H1 (cell line): ENCODE measurements at regions not wholly inside any gene's neighbourhood (a gene's known extent, or its start where the extent isn't known, plus 50 kb on each side); places are given as distances from the start of the nearest gene placed in this dataset.

Experiments
- GABPA ChIP-seq: IDR thresholded peaks from 2 replicates; pipeline ENCODE4 v1.6.1; 2011; ENCODE audit warnings: mild to moderate bottlenecking, low read length, moderate library complexity, borderline replicate concordance; ENCODE audit not compliant: insufficient read depth
- POLR2A ChIP-seq, 2 experiments: IDR thresholded peaks; 1 replicate in 1 of 2; 2 replicates in 1 of 2; pipeline ENCODE4 v1.6.1; 2011; ENCODE audit warnings: low read depth in 2 of 2, low read length in 2 of 2, mild to moderate bottlenecking in 2 of 2; ENCODE audit errors: control extremely low read depth in 1 of 2
- TF ChIP-seq, protein P1 (sequence below), 3 experiments: IDR thresholded peaks; 1 replicate in 2 of 3; 2 replicates in 1 of 3; pipeline versions ENCODE4 v1.5.1 to v1.6.1; 2011; ENCODE audit warnings: low read length in 3 of 3, mild to moderate bottlenecking in 3 of 3, inconsistent platforms in 2 of 3, low read depth in 1 of 3, moderate library complexity in 1 of 3; ENCODE audit not compliant: insufficient read depth in 1 of 3; ENCODE audit errors: control extremely low read depth in 1 of 3

DNA sequence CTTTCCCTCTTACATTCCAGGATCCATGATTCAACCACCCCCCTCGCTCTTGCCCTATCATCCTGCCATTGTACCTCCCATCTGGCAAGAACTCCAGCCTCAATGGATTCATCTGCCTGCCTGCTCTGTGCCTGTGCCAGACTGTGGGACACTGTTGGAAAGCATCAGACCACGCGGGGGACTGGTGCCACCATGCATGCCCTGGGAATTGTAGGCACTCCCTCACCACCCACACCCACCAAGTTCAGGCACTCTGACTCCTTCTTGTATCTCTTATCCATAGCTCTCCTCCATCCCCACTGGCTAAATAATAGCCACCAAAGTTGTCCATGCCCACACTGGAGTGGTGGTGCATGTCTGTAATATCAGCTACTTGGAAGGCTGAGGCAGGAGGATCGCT is 143.8 kb downstream of the TPRA1 start:
- TF ChIP-seq, protein P1, sequence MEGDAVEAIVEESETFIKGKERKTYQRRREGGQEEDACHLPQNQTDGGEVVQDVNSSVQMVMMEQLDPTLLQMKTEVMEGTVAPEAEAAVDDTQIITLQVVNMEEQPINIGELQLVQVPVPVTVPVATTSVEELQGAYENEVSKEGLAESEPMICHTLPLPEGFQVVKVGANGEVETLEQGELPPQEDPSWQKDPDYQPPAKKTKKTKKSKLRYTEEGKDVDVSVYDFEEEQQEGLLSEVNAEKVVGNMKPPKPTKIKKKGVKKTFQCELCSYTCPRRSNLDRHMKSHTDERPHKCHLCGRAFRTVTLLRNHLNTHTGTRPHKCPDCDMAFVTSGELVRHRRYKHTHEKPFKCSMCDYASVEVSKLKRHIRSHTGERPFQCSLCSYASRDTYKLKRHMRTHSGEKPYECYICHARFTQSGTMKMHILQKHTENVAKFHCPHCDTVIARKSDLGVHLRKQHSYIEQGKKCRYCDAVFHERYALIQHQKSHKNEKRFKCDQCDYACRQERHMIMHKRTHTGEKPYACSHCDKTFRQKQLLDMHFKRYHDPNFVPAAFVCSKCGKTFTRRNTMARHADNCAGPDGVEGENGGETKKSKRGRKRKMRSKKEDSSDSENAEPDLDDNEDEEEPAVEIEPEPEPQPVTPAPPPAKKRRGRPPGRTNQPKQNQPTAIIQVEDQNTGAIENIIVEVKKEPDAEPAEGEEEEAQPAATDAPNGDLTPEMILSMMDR (IDR thresholded peaks at IDR 0.05; ENCODE audit: control extremely low read depth in 1 of 3, insufficient read depth in 1 of 3, low read depth in 1 of 3, low read length in 3 of 3): no peak
- TF ChIP-seq GABPA (no peak), POLR2A (IDR thresholded peaks at IDR 0.05; ENCODE audit: control extremely low read depth in 1 of 2, low read depth in 2 of 2, low read length in 2 of 2) (no peak)
